RWPE2 (cell line): ENCODE measurements at regions not wholly inside any gene's neighbourhood (a gene's known extent, or its start where the extent isn't known, plus 50 kb on each side); places are given as distances from the start of the nearest gene placed in this dataset.
A peak's percentile ranks its signal among the peaks of the same experiment; 100 is the strongest.
"Not testable (repeated sequence)": the region's sequence is repeated elsewhere in the genome, so short reads cannot be mapped to it uniquely, and the experiment has no call there.

Experiments used
- ATAC-seq: fragments of 200-7000 bp; cut with Tn5 transposase; 3 replicates; pipeline ENCODE4 v1.9.1; 2021; ENCODE audit warnings: low read depth
- DNase-seq: peaks from one replicate; pipeline ENCODE4 v3.0.0-alpha.2; 2020; ENCODE audit warnings: low spot score
- H3K27ac ChIP-seq: fragments of 450-650 bp; 2 replicates; pipeline ENCODE4 v1.5.1; 2017; ENCODE audit warnings: mild to moderate bottlenecking; ENCODE audit not compliant: poor library complexity, severe bottlenecking
- H3K27me3 ChIP-seq: fragments of 250-450 bp; sonication (Bioruptor Pico); 2 replicates; pipeline ENCODE4 v1.5.1; 2021; ENCODE audit warnings: mild to moderate bottlenecking, moderate library complexity; ENCODE audit not compliant: insufficient read depth, poor library complexity, severe bottlenecking
- H3K36me3 ChIP-seq: fragments of 250-450 bp; sonication (Bioruptor Pico); 2 replicates; pipeline ENCODE4 v1.5.1; 2020; ENCODE audit warnings: low read depth, mild to moderate bottlenecking, moderate library complexity
- H3K4me1 ChIP-seq: fragments of 250-450 bp; sonication (Bioruptor Pico); 2 replicates; pipeline ENCODE4 v1.5.1; 2021; ENCODE audit warnings: mild to moderate bottlenecking, moderate library complexity; ENCODE audit not compliant: insufficient read depth, poor library complexity, severe bottlenecking
- H3K4me3 ChIP-seq: fragments of 250-450 bp; sonication (Bioruptor Pico); 2 replicates; pipeline ENCODE4 v1.5.1; 2021; ENCODE audit warnings: mild to moderate bottlenecking, moderate library complexity; ENCODE audit not compliant: severe bottlenecking
- H3K9me3 ChIP-seq: fragments of 250-450 bp; sonication (Bioruptor Pico); 2 replicates; pipeline ENCODE4 v1.5.1; 2021; ENCODE audit warnings: mild to moderate bottlenecking, moderate library complexity; ENCODE audit not compliant: severe bottlenecking
- TF ChIP-seq, protein P1 (sequence below): fragments of 450-650 bp; IDR thresholded peaks from one replicate; pipeline ENCODE4 v1.5.1; 2017; ENCODE audit warnings: mild to moderate bottlenecking, moderate library complexity; ENCODE audit not compliant: poor library complexity, severe bottlenecking

DNA sequence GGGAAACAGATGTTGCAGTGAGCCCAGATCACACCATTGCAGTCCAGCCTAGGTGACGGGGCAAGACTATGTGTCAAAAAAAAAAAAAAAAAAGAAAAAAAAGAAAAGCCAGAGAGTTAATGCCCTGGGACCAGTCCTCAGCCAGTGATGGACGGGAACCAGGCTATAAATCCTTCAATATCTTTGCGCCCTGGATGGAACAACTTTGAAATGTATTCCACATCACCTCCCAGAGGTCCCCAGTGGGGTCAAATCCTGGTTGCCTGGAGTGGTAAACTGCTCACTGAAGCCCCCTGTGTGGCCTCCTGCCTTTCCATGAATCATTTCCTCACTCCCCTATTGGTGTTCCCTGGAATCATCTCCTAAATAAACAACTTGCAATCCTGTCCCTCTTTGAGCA is 166.9 kb downstream of the DEFB131A start:
- no peaks in the 10 kb centered on the region for H3K4me1 ChIP-seq
- no peaks in the 10 kb centered on the region for H3K36me3 ChIP-seq
- H3K4me3 ChIP-seq: no peak overlapping the region
- H3K27me3 ChIP-seq: no peaks in the 10 kb centered on the region
- TF ChIP-seq, protein P1, sequence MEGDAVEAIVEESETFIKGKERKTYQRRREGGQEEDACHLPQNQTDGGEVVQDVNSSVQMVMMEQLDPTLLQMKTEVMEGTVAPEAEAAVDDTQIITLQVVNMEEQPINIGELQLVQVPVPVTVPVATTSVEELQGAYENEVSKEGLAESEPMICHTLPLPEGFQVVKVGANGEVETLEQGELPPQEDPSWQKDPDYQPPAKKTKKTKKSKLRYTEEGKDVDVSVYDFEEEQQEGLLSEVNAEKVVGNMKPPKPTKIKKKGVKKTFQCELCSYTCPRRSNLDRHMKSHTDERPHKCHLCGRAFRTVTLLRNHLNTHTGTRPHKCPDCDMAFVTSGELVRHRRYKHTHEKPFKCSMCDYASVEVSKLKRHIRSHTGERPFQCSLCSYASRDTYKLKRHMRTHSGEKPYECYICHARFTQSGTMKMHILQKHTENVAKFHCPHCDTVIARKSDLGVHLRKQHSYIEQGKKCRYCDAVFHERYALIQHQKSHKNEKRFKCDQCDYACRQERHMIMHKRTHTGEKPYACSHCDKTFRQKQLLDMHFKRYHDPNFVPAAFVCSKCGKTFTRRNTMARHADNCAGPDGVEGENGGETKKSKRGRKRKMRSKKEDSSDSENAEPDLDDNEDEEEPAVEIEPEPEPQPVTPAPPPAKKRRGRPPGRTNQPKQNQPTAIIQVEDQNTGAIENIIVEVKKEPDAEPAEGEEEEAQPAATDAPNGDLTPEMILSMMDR: no peak
- no peak overlapping the region for H3K27ac ChIP-seq
- no peak for ATAC-seq
- DNase-seq: no peak
- no peaks in the 10 kb centered on the region for H3K9me3 ChIP-seq

DNA sequence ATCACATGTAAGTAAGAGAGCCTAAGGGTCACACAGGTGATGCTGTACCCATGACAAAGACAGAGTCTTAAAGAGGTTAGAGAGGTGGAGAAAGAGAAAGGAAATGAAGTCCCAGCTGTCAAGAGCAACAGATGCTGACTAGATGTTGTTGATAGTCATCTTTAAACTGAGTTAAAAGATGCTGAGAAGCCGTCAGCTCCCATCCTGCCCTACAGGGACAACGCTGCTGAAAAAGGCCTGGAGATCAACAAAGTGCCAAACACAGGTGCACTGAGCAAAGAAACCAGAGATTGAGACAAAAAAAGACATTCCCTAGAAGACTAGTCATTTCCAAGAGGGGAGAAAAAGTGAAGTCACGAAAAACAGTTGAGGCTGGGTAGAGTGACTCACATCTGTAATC is 145.0 kb upstream of the DRD5 start:
- not testable (repeated sequence) for H3K9me3 ChIP-seq, H3K4me3 ChIP-seq, ATAC-seq, DNase-seq, H3K4me1 ChIP-seq, H3K27me3 ChIP-seq, H3K36me3 ChIP-seq, H3K27ac ChIP-seq

DNA sequence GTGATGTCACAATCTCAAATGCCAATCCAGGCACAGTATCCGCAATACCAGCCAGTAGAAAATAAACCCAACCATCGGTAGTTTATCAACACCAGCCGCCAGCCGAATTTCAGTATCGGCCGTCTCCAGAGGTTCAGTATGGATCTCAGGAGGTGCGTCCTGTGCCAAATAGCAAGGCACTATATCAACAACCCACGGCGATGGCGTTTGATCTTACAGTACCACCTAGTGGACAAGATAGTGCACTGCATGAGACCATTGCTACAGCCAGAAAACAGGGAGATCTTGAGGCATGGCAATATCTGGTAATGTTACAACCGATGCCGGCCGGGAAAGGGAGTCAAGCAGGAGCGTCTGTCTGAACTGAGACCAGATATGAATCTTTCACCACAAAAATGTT is 121.8 kb upstream of the DRD5 start:
- H3K36me3 ChIP-seq, ATAC-seq, H3K27ac ChIP-seq, H3K4me3 ChIP-seq, H3K9me3 ChIP-seq, H3K27me3 ChIP-seq, DNase-seq, H3K4me1 ChIP-seq: not testable (repeated sequence)
- TF ChIP-seq, protein P1: peak; percentile 63

DNA sequence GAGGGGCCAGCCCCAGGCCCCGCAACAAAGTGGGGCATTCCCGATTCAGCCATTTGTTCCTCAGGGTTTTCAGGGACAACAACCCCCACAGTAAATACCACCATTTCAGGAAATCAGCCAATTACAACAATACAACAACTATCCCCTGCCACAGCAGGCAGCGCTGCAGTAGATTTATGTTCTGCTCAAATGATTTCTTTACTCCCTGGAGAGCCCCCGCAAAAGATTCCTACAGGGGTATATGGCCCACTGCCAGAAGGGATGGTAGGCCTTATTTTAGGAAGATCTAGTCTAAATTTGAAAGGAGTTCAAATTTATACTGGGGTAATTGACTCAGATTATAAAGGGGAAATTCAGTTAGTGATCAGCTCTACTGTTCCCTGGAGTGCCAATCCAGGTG is 120.5 kb upstream of the DRD5 start:
- not testable (repeated sequence) for ATAC-seq, DNase-seq, H3K27me3 ChIP-seq, H3K9me3 ChIP-seq, H3K36me3 ChIP-seq, H3K4me1 ChIP-seq, H3K4me3 ChIP-seq, H3K27ac ChIP-seq

DNA sequence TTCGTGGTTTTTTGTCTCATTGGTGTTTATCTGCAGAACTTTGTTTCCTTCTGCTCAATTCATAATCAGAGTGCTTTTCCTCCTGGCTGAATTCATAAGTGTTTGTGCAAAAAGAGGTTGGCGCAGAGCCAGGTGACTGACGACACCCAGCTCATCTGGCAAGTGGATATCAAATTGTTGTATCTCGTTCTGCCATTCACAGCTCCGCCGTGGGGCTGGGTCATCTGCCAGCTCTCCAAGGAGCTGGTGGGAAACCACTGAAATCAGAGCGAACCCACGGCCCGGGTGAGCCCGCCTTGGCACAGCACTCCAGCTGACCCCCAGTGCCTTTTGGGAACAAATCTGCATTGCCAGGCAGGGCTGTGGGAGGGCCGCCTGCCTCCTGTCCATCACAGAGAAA is 110.7 kb upstream of the DRD5 start:
- not testable (repeated sequence) for H3K36me3 ChIP-seq, ATAC-seq, H3K4me3 ChIP-seq, H3K27ac ChIP-seq, H3K4me1 ChIP-seq, DNase-seq, H3K9me3 ChIP-seq, H3K27me3 ChIP-seq

DNA sequence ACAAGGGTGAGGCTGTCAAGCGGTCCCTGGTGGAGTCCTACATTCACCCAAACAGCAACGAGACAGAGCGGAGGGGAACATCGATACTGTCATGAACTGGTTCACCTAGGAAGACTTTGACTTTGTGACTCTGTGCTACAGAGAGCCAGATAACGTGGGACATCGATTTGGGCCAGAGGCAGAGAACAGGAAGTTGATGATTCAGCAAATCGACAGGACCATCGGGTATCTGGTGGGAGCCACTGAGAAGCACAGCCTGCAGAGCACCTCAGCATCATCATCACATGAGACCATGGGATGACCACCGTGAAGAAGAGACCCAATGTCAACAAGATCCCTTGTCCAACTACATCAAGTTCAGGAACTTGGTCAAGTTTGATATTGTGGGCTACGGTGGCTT is 104.1 kb upstream of the DRD5 start:
- H3K4me3 ChIP-seq, ATAC-seq, H3K9me3 ChIP-seq, DNase-seq, H3K4me1 ChIP-seq, H3K27ac ChIP-seq, H3K36me3 ChIP-seq, H3K27me3 ChIP-seq: not testable (repeated sequence)

DNA sequence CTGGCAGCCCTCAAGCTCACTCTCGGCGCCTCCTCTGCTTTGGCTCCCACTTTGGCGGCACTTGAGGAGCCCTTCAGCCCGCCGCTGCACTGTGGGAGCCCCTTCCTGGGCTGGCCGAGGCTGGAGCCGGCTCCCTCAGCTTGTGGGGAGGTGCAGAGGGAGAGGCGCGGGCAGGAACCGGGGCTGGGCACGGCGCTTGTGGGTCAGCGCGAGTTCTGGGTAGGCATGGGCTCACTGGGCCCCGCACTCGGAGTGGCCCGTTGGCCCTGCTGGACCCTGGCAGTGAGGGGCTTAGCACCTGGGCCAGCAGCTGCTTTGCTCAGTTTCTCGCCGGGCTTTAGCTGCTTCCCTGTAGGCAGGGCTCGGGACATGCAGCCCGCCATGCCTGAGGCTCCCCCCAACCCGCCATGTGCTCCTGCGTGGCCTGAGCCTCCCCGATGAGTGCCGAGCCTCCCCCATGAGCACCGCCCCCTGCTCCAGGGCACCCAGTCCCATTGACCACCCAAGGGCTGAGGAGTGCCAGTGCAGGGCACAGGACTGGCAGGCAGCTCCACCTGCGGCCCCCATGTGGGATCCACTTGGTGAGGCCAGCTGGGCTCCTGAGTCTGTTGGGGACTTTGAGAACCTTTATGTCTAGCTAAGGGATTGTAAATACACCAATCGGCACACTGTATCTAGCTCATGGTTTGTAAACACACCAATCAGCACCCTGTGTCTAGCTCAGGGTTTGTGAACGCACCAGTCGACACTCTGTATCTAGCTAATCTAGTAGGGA is 101.5 kb upstream of the DRD5 start:
- Histone ChIP-seq H3K9me3 (no peaks in the 10 kb centered on the region), H3K4me3 (no peak overlapping the region), H3K36me3 (no peaks in the 10 kb centered on the region), H3K4me1 (no peaks in the 10 kb centered on the region), H3K27ac (no peak overlapping the region), H3K27me3 (no peaks in the 10 kb centered on the region)
- ATAC-seq (no peak), DNase-seq (no peak)
- TF ChIP-seq, protein P1: no peak

DNA sequence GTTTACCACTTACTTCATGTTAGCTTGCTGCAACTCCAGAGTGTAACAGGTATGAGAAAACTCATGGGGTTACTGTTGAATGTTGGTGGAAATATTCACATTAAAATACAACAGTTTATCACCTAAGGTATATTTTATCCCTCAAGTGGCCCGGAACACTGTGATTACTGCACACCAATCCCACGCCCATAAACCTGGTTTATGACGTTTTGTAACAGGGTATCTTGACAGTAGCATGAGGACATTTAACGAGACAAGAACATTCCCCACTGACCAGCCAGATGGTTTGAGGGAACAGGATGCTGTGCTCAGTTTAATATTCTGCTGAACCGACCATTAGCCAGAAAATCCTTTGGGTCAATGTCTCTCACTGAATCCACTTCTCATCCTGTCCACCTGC is 98.3 kb upstream of the DRD5 start:
- H3K27me3 ChIP-seq, H3K27ac ChIP-seq, DNase-seq, H3K4me3 ChIP-seq, H3K36me3 ChIP-seq, H3K9me3 ChIP-seq, H3K4me1 ChIP-seq, ATAC-seq: not testable (repeated sequence)

DNA sequence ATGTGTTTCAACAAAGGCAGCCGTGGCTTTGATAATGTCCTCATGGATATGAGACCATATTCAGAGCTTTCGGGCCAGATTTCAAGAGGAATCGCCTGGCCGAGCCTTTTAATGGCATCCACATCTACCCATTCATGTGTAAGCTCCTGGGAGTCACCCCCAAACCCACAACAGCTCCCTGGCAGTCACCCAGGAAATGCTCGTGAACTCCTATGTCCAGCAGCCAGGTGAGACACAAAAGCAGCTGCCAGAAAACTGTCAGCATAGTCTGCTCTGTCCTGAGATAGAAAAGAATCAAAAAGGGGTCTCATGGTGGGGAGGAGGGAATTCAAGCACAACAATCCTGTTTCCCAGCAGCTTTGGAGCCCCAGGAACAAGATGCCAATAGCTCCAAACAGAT is 96.4 kb upstream of the DRD5 start:
- not testable (repeated sequence) for H3K27ac ChIP-seq, H3K4me3 ChIP-seq, H3K9me3 ChIP-seq, H3K36me3 ChIP-seq, DNase-seq, H3K27me3 ChIP-seq, ATAC-seq, H3K4me1 ChIP-seq
